Prostate gland (tissue), 2 donors: ENCODE measurements at regions not wholly inside any gene's neighbourhood (a gene's known extent, or its start where the extent isn't known, plus 50 kb on each side); places are given as distances from the start of the nearest gene placed in this dataset.

ENCODE experiments used
- CTCF ChIP-seq, 4 experiments: fragments of 200-600 bp in 2 of 4; fragments of 450-650 bp in 2 of 4; sonication (generic) in 2 of 4; IDR thresholded peaks; 1 replicate in 3 of 4; 2 replicates in 1 of 4; pipeline ENCODE4 v1.5.1; 2016 to 2019; ENCODE audit warnings: antibody characterized with exemption in 4 of 4, mild to moderate bottlenecking in 2 of 4, moderate library complexity in 2 of 4
- POLR2A ChIP-seq: fragments of 450-650 bp; IDR thresholded peaks from one replicate; pipeline ENCODE4 v1.6.1; 2016; ENCODE audit warnings: antibody characterized with exemption, mild to moderate bottlenecking

GRCh38 chr15:46450112-46450809 is 815.4 kb downstream of the SQOR start:
- TF ChIP-seq CTCF (IDR thresholded peaks at IDR 0.05) (no peak), POLR2A (no peak)
